IMR-90 (cell line): ENCODE measurements at regions not wholly inside any gene's neighbourhood (a gene's known extent, or its start where the extent isn't known, plus 50 kb on each side); places are given as distances from the start of the nearest gene placed in this dataset.

Experiments used
- ATAC-seq: fragments of 200-7000 bp; cut with Tn5 transposase; 2 replicates; pipeline ENCODE4 v1.9.1; 2020; ENCODE audit warnings: low read depth, mild to moderate bottlenecking, moderate library complexity
- BruUV-seq: library from RNA; stranded (reverse); fragments of 400-500 nt; replicated peaks from 2 replicates; lab custom pipeline; 2021; lab: Mats Ljungman, UMichigan
- CTCF ChIA-PET: fragments of 300-600 bp; formaldehyde crosslinking; extraction: SDS; loops from one replicate; lab custom pipeline; 2021; ENCODE audit warnings: antibody characterized with exemption; lab: Yijun Ruan, JAX
- POLR2A ChIA-PET: fragments of 300-600 bp; sonication (Branson Sonifier 250); formaldehyde crosslinking; loops from one replicate; lab custom pipeline; 2022; ENCODE audit warnings: antibody characterized with exemption; ENCODE audit not compliant: unreplicated experiment; lab: Charles Lee
- DNase-seq: peaks from one replicate; pipeline ENCODE4 v3.0.0; 2013
- H2AFZ ChIP-seq: replicated peaks from 2 replicates; pipeline ENCODE3; 2013; ENCODE audit warnings: low read length, mild to moderate bottlenecking; ENCODE audit not compliant: poor library complexity
- H2AK5ac ChIP-seq: 2 replicates; pipeline ENCODE4 v1.6.1; 2013; ENCODE audit warnings: low read depth, low read length, inconsistent platforms
- H2AK9ac ChIP-seq: replicated peaks from 2 replicates; pipeline ENCODE3; 2013; ENCODE audit warnings: mild to moderate bottlenecking, low read depth, low read length, moderate library complexity; ENCODE audit not compliant: poor library complexity
- H2BK120ac ChIP-seq: 2 replicates; pipeline ENCODE4 v1.6.1; 2013; ENCODE audit warnings: low read depth, low read length, inconsistent platforms
- H2BK15ac ChIP-seq: 3 replicates; pipeline ENCODE4 v1.6.1; 2013; ENCODE audit warnings: low read depth, low read length, inconsistent platforms
- H2BK20ac ChIP-seq: 2 replicates; pipeline ENCODE4 v1.6.1; 2013; ENCODE audit warnings: low read depth, mild to moderate bottlenecking, inconsistent platforms, low read length, moderate library complexity
- H2BK5ac ChIP-seq: 2 replicates; pipeline ENCODE4 v1.6.1; 2013; ENCODE audit warnings: mild to moderate bottlenecking, low read depth, low read length, inconsistent platforms; ENCODE audit not compliant: poor library complexity, severe bottlenecking
- H3K14ac ChIP-seq: replicated peaks from 2 replicates; pipeline ENCODE4 v1.6.1; 2013; ENCODE audit warnings: low read depth, low read length, inconsistent platforms
- H3K18ac ChIP-seq: 2 replicates; pipeline ENCODE4 v1.6.1; 2013; ENCODE audit warnings: low read depth, low read length, control low read depth
- H3K23ac ChIP-seq: 2 replicates; pipeline ENCODE4 v1.6.1; 2013; ENCODE audit warnings: low read depth, low read length, inconsistent platforms
- H3K27ac ChIP-seq: 2 replicates; pipeline ENCODE4 v1.5.1; 2013; ENCODE audit warnings: mild to moderate bottlenecking, control low read depth, low read length; ENCODE audit not compliant: insufficient read depth
- H3K27me3 ChIP-seq: 2 replicates; pipeline ENCODE4 v1.6.1; 2013; ENCODE audit warnings: low read length; ENCODE audit not compliant: control insufficient read depth, insufficient read depth
- H3K36me3 ChIP-seq: 2 replicates; pipeline ENCODE4 v1.6.1; 2013; ENCODE audit warnings: low read length, mixed read lengths; ENCODE audit not compliant: control insufficient read depth, insufficient read depth
- H3K4ac ChIP-seq: 2 replicates; pipeline ENCODE4 v1.6.1; 2013; ENCODE audit warnings: low read depth, low read length, inconsistent platforms
- H3K4me1 ChIP-seq: 2 replicates; pipeline ENCODE4 v1.6.1; 2013; ENCODE audit warnings: low read length, mixed read lengths; ENCODE audit not compliant: control insufficient read depth, insufficient read depth
- H3K4me2 ChIP-seq: 2 replicates; pipeline ENCODE4 v1.6.1; 2013; ENCODE audit warnings: low read depth, mild to moderate bottlenecking, control low read depth, low read length, moderate library complexity
- H3K4me3 ChIP-seq: 2 replicates; pipeline ENCODE4 v1.5.1; 2013; ENCODE audit warnings: low read depth, mild to moderate bottlenecking, control low read depth, low read length, moderate library complexity; ENCODE audit not compliant: insufficient read depth
- H3K56ac ChIP-seq: 2 replicates; pipeline ENCODE4 v1.6.1; 2013; ENCODE audit warnings: low read length, inconsistent platforms; ENCODE audit not compliant: insufficient read depth; ENCODE audit errors: extremely low read depth
- H3K79me1 ChIP-seq, 2 experiments: 2 replicates each; pipeline ENCODE4 v1.6.1; 2013; ENCODE audit warnings: low read length in 2 of 2, inconsistent platforms in 1 of 2, low read depth in 1 of 2
- H3K9ac ChIP-seq: 2 replicates; pipeline ENCODE4 v1.6.1; 2013; ENCODE audit warnings: low read depth, low read length, control low read depth
- H3K9me1 ChIP-seq: 2 replicates; pipeline ENCODE4 v1.6.1; 2013; ENCODE audit warnings: low read length, inconsistent platforms; ENCODE audit not compliant: insufficient read depth
- H3K9me3 ChIP-seq: 2 replicates; pipeline ENCODE4 v1.6.1; 2013; ENCODE audit warnings: low read length; ENCODE audit not compliant: control insufficient read depth, insufficient read depth
- H4K20me1 ChIP-seq: 2 replicates; pipeline ENCODE4 v1.6.1; 2013; ENCODE audit warnings: low read length, inconsistent platforms; ENCODE audit not compliant: insufficient read depth
- H4K5ac ChIP-seq: 2 replicates; pipeline ENCODE4 v1.6.1; 2013; ENCODE audit warnings: mild to moderate bottlenecking, low read depth, low read length, control low read depth
- H4K8ac ChIP-seq, 2 experiments: 2 replicates each; pipeline ENCODE4 v1.6.1; 2013; ENCODE audit warnings: low read depth in 2 of 2, low read length in 2 of 2, control low read depth in 1 of 2, inconsistent platforms in 1 of 2
- H4K91ac ChIP-seq: 2 replicates; pipeline ENCODE4 v1.6.1; 2013; ENCODE audit warnings: low read depth, low read length, inconsistent platforms; ENCODE audit not compliant: insufficient read depth
- CHD1 ChIP-seq: IDR thresholded peaks from 2 replicates; pipeline ENCODE4 v1.6.1; 2012; ENCODE audit warnings: low read depth, low read length, improper control_type of control experiment
- ELK1 ChIP-seq: fragments of 150-350 bp; IDR thresholded peaks from 2 replicates; pipeline ENCODE4 v1.6.1; 2016; ENCODE audit warnings: low read depth, mild to moderate bottlenecking, low read length, moderate library complexity, borderline replicate concordance
- FOS ChIP-seq: fragments of 150-350 bp; IDR thresholded peaks from 2 replicates; pipeline ENCODE4 v1.6.1; 2016; ENCODE audit warnings: low read depth, low read length
- NFE2L2 ChIP-seq: fragments of 150-350 bp; IDR thresholded peaks from 2 replicates; pipeline ENCODE4 v1.6.1; 2016; ENCODE audit warnings: low read depth, mild to moderate bottlenecking, low read length
- RAD21 ChIP-seq: IDR thresholded peaks from 2 replicates; pipeline ENCODE4 v1.6.1; 2012; ENCODE audit warnings: low read length, improper control_type of control experiment
- RCOR1 ChIP-seq: IDR thresholded peaks from 2 replicates; pipeline ENCODE4 v1.6.1; 2012; ENCODE audit warnings: mild to moderate bottlenecking, low read length, improper control_type of control experiment; ENCODE audit not compliant: insufficient replicate concordance
- SMC3 ChIP-seq: fragments of 150-350 bp; IDR thresholded peaks from 2 replicates; pipeline ENCODE4 v1.6.1; 2016; ENCODE audit warnings: low read depth, mild to moderate bottlenecking, antibody characterized with exemption, low read length, moderate library complexity
- USF2 ChIP-seq: fragments of 150-350 bp; IDR thresholded peaks from 2 replicates; pipeline ENCODE4 v1.6.1; 2017; ENCODE audit warnings: mild to moderate bottlenecking, antibody characterized with exemption, low read length, low read depth
- WGBS, 2 experiments: methylation state at CpG; one replicate each; pipeline versions ENCODE4 v1.1.5 to v1.1.7; 2013; ENCODE audit warnings: missing lambda C conversion rate in 2 of 2; ENCODE audit not compliant: insufficient read length in 1 of 2; ENCODE audit errors: extremely low coverage in 2 of 2; 5-methylcytosine and 5-hydroxymethylcytosine counted together
- dilution Hi-C: fragments of 300-500 bp; cut with HindIII; formaldehyde crosslinking; loops from one replicate; pipeline ENCODE4 v1.14.3; 2018; ENCODE audit warnings: low sequenced_read_pairs; ENCODE audit not compliant: unreplicated experiment
- in situ Hi-C: fragments of 300-500 bp; cut with MboI; formaldehyde crosslinking; loops from 3 replicates; pipeline ENCODE4 v1.14.3; 2019; ENCODE audit warnings: low sequenced_read_pairs, inconsistent platforms, mixed read lengths
- intact Hi-C: fragments of 100-400 bp; cut with micrococcal nuclease; formaldehyde crosslinking; loops from 2 replicates; pipeline ENCODE4 v1.10.0; 2022

- Histone ChIP-seq H2AFZ (no peak overlapping the region), H3K9ac (no peak overlapping the region; the same call in 1 of the 2 replicates), H3K14ac (peak overlapping the region; percentile 88), H4K20me1 (no peaks in the 10 kb centered on the region), H3K9me1 (no peaks in the 10 kb centered on the region), H3K56ac (peak overlapping the region; percentile 76), H3K36me3 (no peaks in the 10 kb centered on the region), H3K27ac (peak overlapping the region; percentile 62), H3K4ac (peak overlapping the region; percentile 71; the same call in 1 of the 2 replicates), H4K8ac (peak overlapping the region; percentile 8 to 83), H3K4me3 (no peak overlapping the region), H2AK5ac (no peak overlapping the region), H3K9me3 (no peaks in the 10 kb centered on the region), H3K79me1 (no peaks in the 10 kb centered on the region), H3K27me3 (no peaks in the 10 kb centered on the region), H4K5ac (no peak overlapping the region), H3K18ac (peak overlapping the region; percentile 96), H4K91ac (peak overlapping the region; percentile 48; the same call in 1 of the 2 replicates), H2BK120ac (peak overlapping the region; percentile 95), H2BK5ac (peak overlapping the region; percentile 99), H3K4me2 (peak overlapping the region; percentile 99), H3K23ac (peak overlapping the region; percentile 90; the same call in 1 of the 2 replicates), H2BK20ac (peak overlapping the region; percentile 97), H2BK15ac (0 out of 3 replicates have a peak overlapping the region, but pooled peaks have one; percentile 47), H3K4me1 (peaks cover 5% of the 10 kb centered on the region; the same call in 1 of the 2 replicates), H2AK9ac (no peak overlapping the region)
- POLR2A ChIA-PET = interaction anchor here (0.6 to 0.7 kb wide), 2 partner anchors 117 to 148 kb away, joined by 12 read pairs; no protein-coding TSS in a partner anchor
- DNase-seq (no peak), ATAC-seq (no peak)
- TF ChIP-seq NFE2L2 (no peak), ELK1 (no peak), SMC3 (no peak), RCOR1 (no peak), FOS (no peak), USF2 (no peak), RAD21 (no peak), CHD1 (no peak)
- intact Hi-C loops (no loop called here), dilution Hi-C loops (no loop called here), in situ Hi-C loops (no loop called here)
- WGBS, 2 experiments = no CpG with 5 or more reads among the region's 3 CpGs
- CTCF ChIA-PET = interaction anchor here (0.8 kb wide), 1 partner anchor 16 kb away, joined by 4 read pairs; no protein-coding TSS in a partner anchor
- BruUV-seq = no TSS peak
Measured at GRCh38 chr9:78707080-78707479, 410.2 kb downstream of the PSAT1 start.
